ENCODE measurements at regions not wholly inside any gene's neighbourhood (a gene's known extent, or its start where the extent isn't known, plus 50 kb on each side); places are given as distances from the start of the nearest gene placed in this dataset.

DNA sequence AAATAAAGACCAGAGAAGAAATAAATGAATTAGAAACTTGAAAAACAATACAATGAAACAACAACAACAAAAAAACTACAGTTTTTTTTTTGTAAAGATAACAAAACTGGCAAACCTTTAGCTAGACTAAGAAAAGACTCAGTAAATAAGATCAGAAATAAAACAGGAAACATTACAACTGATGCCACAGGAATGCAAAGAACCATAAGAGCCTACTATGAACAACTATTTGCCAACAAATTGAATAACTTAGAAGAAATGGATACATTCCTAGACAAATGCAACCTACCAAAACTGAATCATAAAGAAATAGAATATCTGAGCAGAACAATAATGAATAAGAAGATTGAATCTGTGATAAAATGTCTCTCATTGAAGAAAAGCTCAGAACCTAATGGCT is 742.0 kb downstream of the ADGRL2 start (continued):
- TF ChIP-seq, protein P1, sequence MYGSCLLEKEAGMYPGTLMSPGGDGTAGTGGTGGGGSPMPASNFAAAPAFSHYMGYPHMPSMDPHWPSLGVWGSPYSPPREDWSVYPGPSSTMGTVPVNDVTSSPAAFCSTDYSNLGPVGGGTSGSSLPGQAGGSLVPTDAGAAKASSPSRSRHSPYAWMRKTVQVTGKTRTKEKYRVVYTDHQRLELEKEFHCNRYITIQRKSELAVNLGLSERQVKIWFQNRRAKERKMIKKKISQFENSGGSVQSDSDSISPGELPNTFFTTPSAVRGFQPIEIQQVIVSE (CRISPR knock-in tag; IDR thresholded peaks at IDR 0.05; ENCODE audit: borderline replicate concordance): no peak

GRCh38 chr1:82542141-82542540 is 741.4 kb downstream of the ADGRL2 start:
- TF ChIP-seq PRDM15 (CRISPR knock-in tag; IDR thresholded peaks at IDR 0.05): no peak
- TF ChIP-seq USF1 (CRISPR knock-in tag; IDR thresholded peaks at IDR 0.05): no peak
- no peak for TF ChIP-seq ZMAT4 (CRISPR knock-in tag; IDR thresholded peaks at IDR 0.05)
- TF ChIP-seq, protein P2, sequence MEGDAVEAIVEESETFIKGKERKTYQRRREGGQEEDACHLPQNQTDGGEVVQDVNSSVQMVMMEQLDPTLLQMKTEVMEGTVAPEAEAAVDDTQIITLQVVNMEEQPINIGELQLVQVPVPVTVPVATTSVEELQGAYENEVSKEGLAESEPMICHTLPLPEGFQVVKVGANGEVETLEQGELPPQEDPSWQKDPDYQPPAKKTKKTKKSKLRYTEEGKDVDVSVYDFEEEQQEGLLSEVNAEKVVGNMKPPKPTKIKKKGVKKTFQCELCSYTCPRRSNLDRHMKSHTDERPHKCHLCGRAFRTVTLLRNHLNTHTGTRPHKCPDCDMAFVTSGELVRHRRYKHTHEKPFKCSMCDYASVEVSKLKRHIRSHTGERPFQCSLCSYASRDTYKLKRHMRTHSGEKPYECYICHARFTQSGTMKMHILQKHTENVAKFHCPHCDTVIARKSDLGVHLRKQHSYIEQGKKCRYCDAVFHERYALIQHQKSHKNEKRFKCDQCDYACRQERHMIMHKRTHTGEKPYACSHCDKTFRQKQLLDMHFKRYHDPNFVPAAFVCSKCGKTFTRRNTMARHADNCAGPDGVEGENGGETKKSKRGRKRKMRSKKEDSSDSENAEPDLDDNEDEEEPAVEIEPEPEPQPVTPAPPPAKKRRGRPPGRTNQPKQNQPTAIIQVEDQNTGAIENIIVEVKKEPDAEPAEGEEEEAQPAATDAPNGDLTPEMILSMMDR (IDR thresholded peaks at IDR 0.05): no peak
- no peak for TF ChIP-seq MYBL2 (CRISPR knock-in tag; IDR thresholded peaks at IDR 0.05)
- no peak for TF ChIP-seq CREM (CRISPR knock-in tag; IDR thresholded peaks at IDR 0.05)
- TF ChIP-seq, protein P3, sequence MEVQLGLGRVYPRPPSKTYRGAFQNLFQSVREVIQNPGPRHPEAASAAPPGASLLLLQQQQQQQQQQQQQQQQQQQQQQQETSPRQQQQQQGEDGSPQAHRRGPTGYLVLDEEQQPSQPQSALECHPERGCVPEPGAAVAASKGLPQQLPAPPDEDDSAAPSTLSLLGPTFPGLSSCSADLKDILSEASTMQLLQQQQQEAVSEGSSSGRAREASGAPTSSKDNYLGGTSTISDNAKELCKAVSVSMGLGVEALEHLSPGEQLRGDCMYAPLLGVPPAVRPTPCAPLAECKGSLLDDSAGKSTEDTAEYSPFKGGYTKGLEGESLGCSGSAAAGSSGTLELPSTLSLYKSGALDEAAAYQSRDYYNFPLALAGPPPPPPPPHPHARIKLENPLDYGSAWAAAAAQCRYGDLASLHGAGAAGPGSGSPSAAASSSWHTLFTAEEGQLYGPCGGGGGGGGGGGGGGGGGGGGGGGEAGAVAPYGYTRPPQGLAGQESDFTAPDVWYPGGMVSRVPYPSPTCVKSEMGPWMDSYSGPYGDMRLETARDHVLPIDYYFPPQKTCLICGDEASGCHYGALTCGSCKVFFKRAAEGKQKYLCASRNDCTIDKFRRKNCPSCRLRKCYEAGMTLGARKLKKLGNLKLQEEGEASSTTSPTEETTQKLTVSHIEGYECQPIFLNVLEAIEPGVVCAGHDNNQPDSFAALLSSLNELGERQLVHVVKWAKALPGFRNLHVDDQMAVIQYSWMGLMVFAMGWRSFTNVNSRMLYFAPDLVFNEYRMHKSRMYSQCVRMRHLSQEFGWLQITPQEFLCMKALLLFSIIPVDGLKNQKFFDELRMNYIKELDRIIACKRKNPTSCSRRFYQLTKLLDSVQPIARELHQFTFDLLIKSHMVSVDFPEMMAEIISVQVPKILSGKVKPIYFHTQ (CRISPR knock-in tag; IDR thresholded peaks at IDR 0.05): no peak
- TF ChIP-seq, protein P4, sequence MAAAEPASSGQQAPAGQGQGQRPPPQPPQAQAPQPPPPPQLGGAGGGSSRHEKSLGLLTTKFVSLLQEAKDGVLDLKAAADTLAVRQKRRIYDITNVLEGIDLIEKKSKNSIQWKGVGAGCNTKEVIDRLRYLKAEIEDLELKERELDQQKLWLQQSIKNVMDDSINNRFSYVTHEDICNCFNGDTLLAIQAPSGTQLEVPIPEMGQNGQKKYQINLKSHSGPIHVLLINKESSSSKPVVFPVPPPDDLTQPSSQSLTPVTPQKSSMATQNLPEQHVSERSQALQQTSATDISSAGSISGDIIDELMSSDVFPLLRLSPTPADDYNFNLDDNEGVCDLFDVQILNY (CRISPR knock-in tag; IDR thresholded peaks at IDR 0.05): no peak
- no peak for TF ChIP-seq GRHL2 (CRISPR knock-in tag; IDR thresholded peaks at IDR 0.05; ENCODE audit: insufficient replicate concordance, severe bottlenecking)
- TF ChIP-seq CBFB (CRISPR knock-in tag; IDR thresholded peaks at IDR 0.05; ENCODE audit: low read depth): no peak
- TF ChIP-seq TCF7 (CRISPR knock-in tag; IDR thresholded peaks at IDR 0.05; ENCODE audit: low read depth): no peak
- no peak for TF ChIP-seq ZNF425 (CRISPR knock-in tag; conservative IDR thresholded peaks at IDR 0.05)
- TF ChIP-seq ZNF396 (CRISPR knock-in tag; IDR thresholded peaks at IDR 0.05; ENCODE audit: borderline replicate concordance): no peak
- TF ChIP-seq NR2C2 (CRISPR knock-in tag; IDR thresholded peaks at IDR 0.05): no peak
- no peak for TF ChIP-seq SMAD3 (CRISPR knock-in tag; IDR thresholded peaks at IDR 0.05; ENCODE audit: borderline replicate concordance)
- no peak for TF ChIP-seq FOXP1 (CRISPR knock-in tag; IDR thresholded peaks at IDR 0.05; ENCODE audit: borderline replicate concordance)
- TF ChIP-seq, protein P5, sequence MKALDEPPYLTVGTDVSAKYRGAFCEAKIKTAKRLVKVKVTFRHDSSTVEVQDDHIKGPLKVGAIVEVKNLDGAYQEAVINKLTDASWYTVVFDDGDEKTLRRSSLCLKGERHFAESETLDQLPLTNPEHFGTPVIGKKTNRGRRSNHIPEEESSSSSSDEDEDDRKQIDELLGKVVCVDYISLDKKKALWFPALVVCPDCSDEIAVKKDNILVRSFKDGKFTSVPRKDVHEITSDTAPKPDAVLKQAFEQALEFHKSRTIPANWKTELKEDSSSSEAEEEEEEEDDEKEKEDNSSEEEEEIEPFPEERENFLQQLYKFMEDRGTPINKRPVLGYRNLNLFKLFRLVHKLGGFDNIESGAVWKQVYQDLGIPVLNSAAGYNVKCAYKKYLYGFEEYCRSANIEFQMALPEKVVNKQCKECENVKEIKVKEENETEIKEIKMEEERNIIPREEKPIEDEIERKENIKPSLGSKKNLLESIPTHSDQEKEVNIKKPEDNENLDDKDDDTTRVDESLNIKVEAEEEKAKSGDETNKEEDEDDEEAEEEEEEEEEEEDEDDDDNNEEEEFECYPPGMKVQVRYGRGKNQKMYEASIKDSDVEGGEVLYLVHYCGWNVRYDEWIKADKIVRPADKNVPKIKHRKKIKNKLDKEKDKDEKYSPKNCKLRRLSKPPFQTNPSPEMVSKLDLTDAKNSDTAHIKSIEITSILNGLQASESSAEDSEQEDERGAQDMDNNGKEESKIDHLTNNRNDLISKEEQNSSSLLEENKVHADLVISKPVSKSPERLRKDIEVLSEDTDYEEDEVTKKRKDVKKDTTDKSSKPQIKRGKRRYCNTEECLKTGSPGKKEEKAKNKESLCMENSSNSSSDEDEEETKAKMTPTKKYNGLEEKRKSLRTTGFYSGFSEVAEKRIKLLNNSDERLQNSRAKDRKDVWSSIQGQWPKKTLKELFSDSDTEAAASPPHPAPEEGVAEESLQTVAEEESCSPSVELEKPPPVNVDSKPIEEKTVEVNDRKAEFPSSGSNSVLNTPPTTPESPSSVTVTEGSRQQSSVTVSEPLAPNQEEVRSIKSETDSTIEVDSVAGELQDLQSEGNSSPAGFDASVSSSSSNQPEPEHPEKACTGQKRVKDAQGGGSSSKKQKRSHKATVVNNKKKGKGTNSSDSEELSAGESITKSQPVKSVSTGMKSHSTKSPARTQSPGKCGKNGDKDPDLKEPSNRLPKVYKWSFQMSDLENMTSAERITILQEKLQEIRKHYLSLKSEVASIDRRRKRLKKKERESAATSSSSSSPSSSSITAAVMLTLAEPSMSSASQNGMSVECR (CRISPR knock-in tag; IDR thresholded peaks at IDR 0.05; ENCODE audit: borderline replicate concordance): no peak
- CTCF ChIA-PET: no interaction called here
- H3K4me1 Mint-ChIP-seq: no peaks in the 10 kb centered on the region
- H3K4me3 Mint-ChIP-seq: no peak overlapping the region
- DNase-seq (ENCODE audit: low spot score) (no peak), ATAC-seq (no peak)
- H3K36me3 Mint-ChIP-seq: no peaks in the 10 kb centered on the region; the same call in 1 of the 2 replicates
- H3K27me3 Mint-ChIP-seq (ENCODE audit: low read depth): no peaks in the 10 kb centered on the region
- peaks cover 47% of the 10 kb centered on the region for H3K9me3 Mint-ChIP-seq
- no peak overlapping the region for H3K27ac Mint-ChIP-seq
- POLR2A ChIA-PET: no interaction called here
